CD4-positive, alpha-beta memory T cell (primary cell): ENCODE measurements at regions not wholly inside any gene's neighbourhood (a gene's known extent, or its start where the extent isn't known, plus 50 kb on each side); places are given as distances from the start of the nearest gene placed in this dataset.

Experiments used
- CTCF ChIA-PET: fragments of 350-600 bp; sonication (Branson Sonifier 250); formaldehyde crosslinking; loops from one replicate; lab custom pipeline; 2021; ENCODE audit warnings: inconsistent platforms; ENCODE audit not compliant: partially characterized antibody; lab: Charles Lee
- POLR2A ChIA-PET: fragments of 350-600 bp; sonication (Branson Sonifier 250); formaldehyde crosslinking; loops from one replicate; lab custom pipeline; 2021; ENCODE audit not compliant: partially characterized antibody; lab: Charles Lee
- DNase-seq, 5 donors: peaks; one replicate each; pipeline versions ENCODE4 v3.0.0 to v3.0.0-alpha.2; 2020 to 2022; ENCODE audit warnings: mixed read lengths in 1 of 5
- H3K27ac ChIP-seq: one replicate; pipeline ENCODE4 v1.7.0; 2013; ENCODE audit warnings: low read depth, low read length
- H3K27me3 ChIP-seq: 2 replicates; pipeline ENCODE4 v1.7.0; 2013; ENCODE audit warnings: mild to moderate bottlenecking, low read length, moderate library complexity; ENCODE audit not compliant: insufficient read depth
- H3K36me3 ChIP-seq: 2 replicates; pipeline ENCODE4 v1.7.0; 2013; ENCODE audit warnings: mild to moderate bottlenecking, low read length, moderate library complexity; ENCODE audit not compliant: insufficient read depth
- H3K4me1 ChIP-seq: 2 replicates; pipeline ENCODE4 v1.7.0; 2013; ENCODE audit warnings: mild to moderate bottlenecking, low read length, moderate library complexity; ENCODE audit not compliant: insufficient read depth
- H3K4me3 ChIP-seq, 2 donors: one replicate each; pipeline ENCODE4 v1.7.0; 2013; ENCODE audit warnings: low read length in 2 of 2, mild to moderate bottlenecking in 1 of 2
- H3K9me3 ChIP-seq, 2 donors: one replicate each; pipeline ENCODE4 v1.7.0; 2013; ENCODE audit warnings: low read length in 2 of 2, control low read depth in 1 of 2; ENCODE audit not compliant: control insufficient read depth in 1 of 2
- H3K27ac Mint-ChIP-seq, 7 donors: one replicate each; pipeline ENCODE4 v1.8.0; 2020 to 2021; ENCODE audit warnings: mixed read lengths in 7 of 7, mild to moderate bottlenecking in 6 of 7, inconsistent platforms in 3 of 7, moderate library complexity in 3 of 7
- H3K27me3 Mint-ChIP-seq, 2 donors: one replicate each; pipeline ENCODE4 v1.8.0; 2020 to 2021; ENCODE audit warnings: mixed read lengths in 2 of 2
- H3K36me3 Mint-ChIP-seq, 2 donors: one replicate each; pipeline ENCODE4 v1.8.0; 2020 to 2021; ENCODE audit warnings: mixed read lengths in 2 of 2, inconsistent platforms in 1 of 2, mild to moderate bottlenecking in 1 of 2
- H3K4me1 Mint-ChIP-seq, 4 donors: one replicate each; pipeline ENCODE4 v1.8.0; 2020 to 2021; ENCODE audit warnings: mixed read lengths in 4 of 4, mild to moderate bottlenecking in 1 of 4
- H3K4me3 Mint-ChIP-seq, 8 donors: one replicate each; pipeline ENCODE4 v1.8.0; 2020 to 2021; ENCODE audit warnings: mixed read lengths in 8 of 8, mild to moderate bottlenecking in 7 of 8, moderate library complexity in 6 of 8, inconsistent platforms in 3 of 8
- H3K9me3 Mint-ChIP-seq, 8 donors: one replicate each; pipeline ENCODE4 v1.8.0; 2020 to 2021; ENCODE audit warnings: mixed read lengths in 8 of 8, mild to moderate bottlenecking in 5 of 8, inconsistent platforms in 3 of 8, moderate library complexity in 1 of 8
- intact Hi-C: fragments of 100-400 bp; cut with micrococcal nuclease; formaldehyde crosslinking; loops from one replicate; pipeline ENCODE4 v1.15.1; 2023

DNA sequence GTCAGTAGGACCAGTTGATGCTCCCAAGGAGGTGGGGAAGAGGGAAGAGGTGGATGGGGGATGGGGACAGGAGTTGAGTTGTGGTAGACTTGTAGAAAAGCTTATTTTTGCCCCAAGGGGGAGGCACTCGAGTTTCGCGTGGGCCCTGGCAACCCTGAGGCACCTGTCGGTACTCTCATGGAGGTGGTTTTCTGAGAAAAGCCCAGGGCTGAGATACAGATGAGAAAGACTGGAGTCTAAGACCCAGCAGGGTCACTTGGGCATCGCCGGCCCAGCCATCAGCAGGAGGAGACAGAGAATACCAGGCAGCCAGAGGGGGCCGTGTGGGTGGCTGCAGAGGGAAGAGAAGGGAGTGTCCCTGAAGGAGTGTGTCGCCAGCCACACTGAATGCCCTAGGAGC, 57.7 kb upstream of the HPCAL1 start:
- Mint-ChIP-seq H3K36me3 (peaks cover 0 to 2% of the 10 kb centered on the region in 2 donors), H3K4me3 (no peak overlapping the region), H3K9me3 (peaks cover 0 to 14% (median 8%) of the 10 kb centered on the region in 8 donors), H3K4me1 (no peaks in the 10 kb centered on the region), H3K27me3 (peaks cover 0 to 1% of the 10 kb centered on the region in 2 donors), H3K27ac (no peak overlapping the region)
- ChIA-PET CTCF (interaction anchor here (1.3 kb wide), 1 partner anchor 190 kb away, joined by 6 read pairs; no protein-coding TSS in a partner anchor), POLR2A (no interaction called here)
- no peak for DNase-seq
- no peaks in the 10 kb centered on the region for H3K36me3 ChIP-seq
- H3K27ac ChIP-seq: no peak overlapping the region
- no peaks in the 10 kb centered on the region for H3K9me3 ChIP-seq
- intact Hi-C loops: no loop called here
- no peaks in the 10 kb centered on the region for H3K27me3 ChIP-seq
- no peaks in the 10 kb centered on the region for H3K4me1 ChIP-seq
- no peak overlapping the region for H3K4me3 ChIP-seq

- intact Hi-C loops: no loop called here
- POLR2A ChIA-PET: no interaction called here
- H3K27me3 Mint-ChIP-seq: peaks cover 0 to 1% of the 10 kb centered on the region in 2 donors
- H3K4me1 Mint-ChIP-seq: no peaks in the 10 kb centered on the region
- H3K9me3 Mint-ChIP-seq: peaks cover 0 to 20% (median 13%) of the 10 kb centered on the region in 8 donors
- H3K36me3 Mint-ChIP-seq: peaks cover 0 to 4% of the 10 kb centered on the region in 2 donors
- DNase-seq: no peak
- H3K4me3 Mint-ChIP-seq: no peak overlapping the region
- H3K9me3 ChIP-seq: no peaks in the 10 kb centered on the region
- no peak overlapping the region for H3K4me3 ChIP-seq
- CTCF ChIA-PET: no interaction called here
- no peak overlapping the region for H3K27ac Mint-ChIP-seq
- no peaks in the 10 kb centered on the region for H3K4me1 ChIP-seq
- H3K36me3 ChIP-seq: no peaks in the 10 kb centered on the region
- H3K27ac ChIP-seq: no peak overlapping the region
- H3K27me3 ChIP-seq: no peaks in the 10 kb centered on the region
Observed at GRCh38 chr2:10245661-10246060, 57.0 kb upstream of the HPCAL1 start.

DNA sequence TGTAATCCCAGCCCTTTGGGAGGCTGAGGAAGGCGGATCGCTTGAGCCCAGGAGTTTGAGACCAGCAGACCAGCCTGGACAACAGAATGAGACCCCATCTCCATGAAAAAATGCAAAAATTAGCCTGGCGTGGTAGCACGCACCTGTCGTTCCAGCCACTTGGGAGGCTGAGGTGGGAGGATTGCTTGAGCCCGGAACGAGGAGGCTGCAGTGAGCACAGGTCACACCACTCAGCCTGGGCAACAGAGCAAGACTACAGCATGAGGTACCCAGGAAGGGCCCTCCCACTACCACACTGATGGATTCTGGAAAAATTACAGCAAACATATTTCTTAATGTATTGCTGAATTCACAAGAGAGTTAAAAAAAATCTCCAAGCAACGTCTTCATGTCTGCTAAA, 56.3 kb upstream of the HPCAL1 start:
- H3K36me3 Mint-ChIP-seq: peaks cover 0 to 7% of the 10 kb centered on the region in 2 donors
- H3K9me3 ChIP-seq: no peaks in the 10 kb centered on the region
- no peak overlapping the region for H3K27ac Mint-ChIP-seq
- DNase-seq: no peak
- ChIA-PET POLR2A (no interaction called here), CTCF (interaction anchor here (1.2 kb wide), 1 partner anchor 163 kb away, joined by 4 read pairs; no protein-coding TSS in a partner anchor)
- peaks cover 0 to 26% (median 17%) of the 10 kb centered on the region in 8 donors for H3K9me3 Mint-ChIP-seq
- intact Hi-C loops: no loop called here
- H3K4me3 Mint-ChIP-seq: no peak overlapping the region
- H3K27me3 ChIP-seq: no peaks in the 10 kb centered on the region
- H3K36me3 ChIP-seq: no peaks in the 10 kb centered on the region
- H3K27ac ChIP-seq: no peak overlapping the region
- H3K4me1 ChIP-seq: no peaks in the 10 kb centered on the region
- H3K4me3 ChIP-seq: no peak overlapping the region
- no peaks in the 10 kb centered on the region for H3K4me1 Mint-ChIP-seq
- H3K27me3 Mint-ChIP-seq: peaks cover 0 to 1% of the 10 kb centered on the region in 2 donors

DNA sequence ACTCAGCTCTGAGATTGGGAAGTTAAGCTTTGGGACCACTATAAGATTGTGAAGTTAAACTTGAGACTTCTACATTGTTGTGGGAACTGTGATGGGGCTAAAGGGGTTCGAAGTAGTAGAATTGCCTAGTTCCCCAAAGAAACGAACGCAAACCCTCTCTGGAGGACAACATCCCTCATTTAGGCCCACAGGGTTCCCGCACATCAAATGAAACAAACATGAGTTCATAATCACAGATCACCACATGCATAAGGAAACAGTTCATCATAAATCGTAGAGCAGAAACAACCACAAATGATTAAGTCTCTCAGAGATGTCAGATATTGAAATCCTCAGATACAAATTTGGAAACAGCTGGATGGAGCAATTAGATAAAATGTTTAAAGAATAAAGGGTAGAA, 55.9 kb upstream of the HPCAL1 start:
- Histone ChIP-seq H3K36me3 (no peaks in the 10 kb centered on the region), H3K27me3 (no peaks in the 10 kb centered on the region), H3K4me3 (no peak overlapping the region), H3K9me3 (no peaks in the 10 kb centered on the region), H3K4me1 (no peaks in the 10 kb centered on the region), H3K27ac (no peak overlapping the region)
- Mint-ChIP-seq H3K36me3 (peaks cover 0 to 7% of the 10 kb centered on the region in 2 donors), H3K4me1 (no peaks in the 10 kb centered on the region), H3K27ac (no peak overlapping the region), H3K27me3 (peaks cover 0 to 1% of the 10 kb centered on the region in 2 donors), H3K4me3 (no peak overlapping the region), H3K9me3 (peaks cover 0 to 31% (median 18%) of the 10 kb centered on the region in 8 donors)
- POLR2A ChIA-PET: no interaction called here
- DNase-seq: no peak
- CTCF ChIA-PET: interaction anchor here (1.2 kb wide), 1 partner anchor 162 kb away, joined by 4 read pairs; no protein-coding TSS in a partner anchor
- intact Hi-C loops: no loop called here

GRCh38 chr2:10249798-10250197, 52.9 kb upstream of the HPCAL1 start:
- ChIA-PET CTCF (no interaction called here), POLR2A (interaction anchor here (1.1 kb wide), 1 partner anchor 159 kb away, joined by 3 read pairs; no protein-coding TSS in a partner anchor)
- Mint-ChIP-seq H3K4me1 (no peaks in the 10 kb centered on the region), H3K27ac (no peak overlapping the region), H3K27me3 (no peaks in the 10 kb centered on the region), H3K4me3 (no peak overlapping the region), H3K36me3 (peaks cover 0 to 7% of the 10 kb centered on the region in 2 donors), H3K9me3 (peaks cover 0 to 33% (median 18%) of the 10 kb centered on the region in 8 donors)
- no peaks in the 10 kb centered on the region for H3K4me1 ChIP-seq
- no peak overlapping the region for H3K27ac ChIP-seq
- intact Hi-C loops: no loop called here
- no peaks in the 10 kb centered on the region for H3K27me3 ChIP-seq
- no peaks in the 10 kb centered on the region for H3K36me3 ChIP-seq
- H3K9me3 ChIP-seq: no peaks in the 10 kb centered on the region
- no peak overlapping the region for H3K4me3 ChIP-seq
- DNase-seq: no peak

- peaks cover 0 to under 1% of the 10 kb centered on the region in 2 donors for H3K27me3 Mint-ChIP-seq
- H3K4me3 ChIP-seq: no peak overlapping the region
- H3K36me3 ChIP-seq: no peaks in the 10 kb centered on the region
- H3K27ac Mint-ChIP-seq: no peak overlapping the region
- CTCF ChIA-PET: interaction anchor here (1.5 kb wide), 1 partner anchor 157 kb away, joined by 6 read pairs; no protein-coding TSS in a partner anchor
- DNase-seq: no peak
- H3K27ac ChIP-seq: no peak overlapping the region
- no peaks in the 10 kb centered on the region for H3K4me1 ChIP-seq
- peaks cover 0 to under 1% (median 0%) of the 10 kb centered on the region in 4 donors for H3K4me1 Mint-ChIP-seq
- peaks cover 0 to 33% (median 18%) of the 10 kb centered on the region in 8 donors for H3K9me3 Mint-ChIP-seq
- H3K4me3 Mint-ChIP-seq: no peak overlapping the region
- no peaks in the 10 kb centered on the region for H3K27me3 ChIP-seq
- H3K36me3 Mint-ChIP-seq: peaks cover 0 to 7% of the 10 kb centered on the region in 2 donors
- intact Hi-C loops: no loop called here
- POLR2A ChIA-PET: no interaction called here
- no peaks in the 10 kb centered on the region for H3K9me3 ChIP-seq
Observed at GRCh38 chr2:10252224-10252623, 50.5 kb upstream of the HPCAL1 start.

- Mint-ChIP-seq H3K36me3 (peaks cover 0 to 7% of the 10 kb centered on the region in 2 donors), H3K27me3 (peaks cover 0 to 2% of the 10 kb centered on the region in 2 donors), H3K4me1 (peaks cover 0 to 2% (median 0%) of the 10 kb centered on the region in 4 donors), H3K4me3 (no peak overlapping the region), H3K27ac (no peak overlapping the region), H3K9me3 (peaks cover 0 to 33% (median 18%) of the 10 kb centered on the region in 8 donors)
- intact Hi-C loops: no loop called here
- POLR2A ChIA-PET: no interaction called here
- Histone ChIP-seq H3K27ac (no peak overlapping the region), H3K36me3 (no peaks in the 10 kb centered on the region), H3K9me3 (no peaks in the 10 kb centered on the region), H3K4me1 (no peaks in the 10 kb centered on the region), H3K27me3 (no peaks in the 10 kb centered on the region), H3K4me3 (no peak overlapping the region)
- no peak for DNase-seq
- CTCF ChIA-PET: no interaction called here
Observed at GRCh38 chr2:10252661-10253060, 50.0 kb upstream of the HPCAL1 start.
